ENCODE measurements at regions not wholly inside any gene's neighbourhood (a gene's known extent, or its start where the extent isn't known, plus 50 kb on each side); places are given as distances from the start of the nearest gene placed in this dataset.

DNA sequence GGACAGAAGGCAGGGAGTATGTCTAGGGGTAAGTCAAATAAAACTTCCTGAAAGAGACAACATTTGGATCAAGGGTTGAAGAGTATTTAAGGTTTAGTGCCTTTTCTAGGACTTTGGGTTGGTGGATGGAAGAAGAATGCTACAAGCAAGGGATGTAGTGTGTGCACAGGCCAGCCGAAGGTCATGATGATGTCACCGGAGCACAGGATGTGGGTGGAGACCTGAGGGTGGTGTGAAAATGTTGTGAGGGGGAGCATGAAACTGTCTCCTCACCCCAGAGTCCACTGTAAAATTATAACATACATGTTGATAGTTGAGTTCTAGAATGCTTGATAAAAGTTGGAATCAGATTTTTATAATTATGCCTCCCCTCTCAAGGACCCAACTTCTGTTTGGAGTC is 553.3 kb upstream of the SGCD start:
- no peak overlapping the region for H3K9ac ChIP-seq (ENCODE audit: low read depth, low read length)
- no peaks in the 10 kb centered on the region for H3K36me3 ChIP-seq (ENCODE audit: insufficient read depth, low read length)

DNA sequence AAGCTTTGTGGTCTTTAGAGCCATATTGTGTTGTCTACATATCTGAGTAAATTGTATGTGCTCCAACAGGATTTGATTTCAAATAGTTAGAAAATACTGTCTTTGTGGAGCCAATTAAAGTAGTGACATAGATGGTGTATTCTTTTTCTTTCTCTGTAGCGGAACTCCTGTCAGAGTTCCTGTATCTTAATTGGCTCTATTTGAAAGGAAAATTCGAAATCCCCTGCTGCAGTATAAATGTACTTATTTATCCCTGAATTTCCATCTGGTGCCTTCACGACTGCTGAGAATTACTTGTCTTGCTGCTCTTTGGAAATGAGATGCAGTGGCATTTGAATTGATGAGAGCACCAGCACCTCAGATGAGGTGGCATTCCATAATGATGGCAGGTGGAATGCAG is 546.7 kb upstream of the SGCD start:
- Histone ChIP-seq H3K27me3 (ENCODE audit: insufficient read depth, low read length, poor library complexity) (peaks cover 3% of the 10 kb centered on the region), H3K27ac (ENCODE audit: low read length) (no peak overlapping the region), H4K20me1 (ENCODE audit: insufficient read depth, low read length) (no peaks in the 10 kb centered on the region), H3K9me3 (ENCODE audit: insufficient read depth, low read length, severe bottlenecking) (no peaks in the 10 kb centered on the region), H3K4me1 (ENCODE audit: insufficient read depth, low read length) (no peaks in the 10 kb centered on the region), H3K9ac (ENCODE audit: low read depth, low read length) (no peak overlapping the region), H3K4me2 (ENCODE audit: insufficient read depth, low read length) (no peak overlapping the region), H2AFZ (ENCODE audit: low read depth, low read length) (no peak overlapping the region), H3K4me3 (ENCODE audit: low read depth in 1 of 2, low read length in 2 of 2) (no peak overlapping the region), H3K36me3 (ENCODE audit: insufficient read depth, low read length) (no peaks in the 10 kb centered on the region), H3K79me2 (ENCODE audit: insufficient read depth, low read length) (no peaks in the 10 kb centered on the region)
- no peak for ATAC-seq (ENCODE audit: insufficient read depth, low read depth)
- no peak for DNase-seq
- no peak for TF ChIP-seq EZH2 (IDR thresholded peaks at IDR 0.05; ENCODE audit: borderline replicate concordance, low read depth, low read length, severe bottlenecking)
- TF ChIP-seq, protein P1, sequence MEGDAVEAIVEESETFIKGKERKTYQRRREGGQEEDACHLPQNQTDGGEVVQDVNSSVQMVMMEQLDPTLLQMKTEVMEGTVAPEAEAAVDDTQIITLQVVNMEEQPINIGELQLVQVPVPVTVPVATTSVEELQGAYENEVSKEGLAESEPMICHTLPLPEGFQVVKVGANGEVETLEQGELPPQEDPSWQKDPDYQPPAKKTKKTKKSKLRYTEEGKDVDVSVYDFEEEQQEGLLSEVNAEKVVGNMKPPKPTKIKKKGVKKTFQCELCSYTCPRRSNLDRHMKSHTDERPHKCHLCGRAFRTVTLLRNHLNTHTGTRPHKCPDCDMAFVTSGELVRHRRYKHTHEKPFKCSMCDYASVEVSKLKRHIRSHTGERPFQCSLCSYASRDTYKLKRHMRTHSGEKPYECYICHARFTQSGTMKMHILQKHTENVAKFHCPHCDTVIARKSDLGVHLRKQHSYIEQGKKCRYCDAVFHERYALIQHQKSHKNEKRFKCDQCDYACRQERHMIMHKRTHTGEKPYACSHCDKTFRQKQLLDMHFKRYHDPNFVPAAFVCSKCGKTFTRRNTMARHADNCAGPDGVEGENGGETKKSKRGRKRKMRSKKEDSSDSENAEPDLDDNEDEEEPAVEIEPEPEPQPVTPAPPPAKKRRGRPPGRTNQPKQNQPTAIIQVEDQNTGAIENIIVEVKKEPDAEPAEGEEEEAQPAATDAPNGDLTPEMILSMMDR (IDR thresholded peaks at IDR 0.05; ENCODE audit: borderline replicate concordance, extremely low read depth, low read length, poor library complexity, severe bottlenecking) = no peak

More for the DNA sequence above, 553.3 kb upstream of the SGCD start:
- no peaks in the 10 kb centered on the region for H4K20me1 ChIP-seq (ENCODE audit: insufficient read depth, low read length)
- H2AFZ ChIP-seq (ENCODE audit: low read depth, low read length) = no peak overlapping the region; the same call in 1 of the 2 replicates
- no peaks in the 10 kb centered on the region for H3K4me1 ChIP-seq (ENCODE audit: insufficient read depth, low read length)
- no peak for ATAC-seq (ENCODE audit: insufficient read depth, low read depth)
- H3K27ac ChIP-seq (ENCODE audit: low read length) = no peak overlapping the region
- no peak overlapping the region for H3K4me3 ChIP-seq (ENCODE audit: low read depth in 1 of 2, low read length in 2 of 2)
- TF ChIP-seq, protein P1 (IDR thresholded peaks at IDR 0.05; ENCODE audit: borderline replicate concordance, extremely low read depth, low read length, poor library complexity, severe bottlenecking) = no peak
- TF ChIP-seq EZH2 (IDR thresholded peaks at IDR 0.05; ENCODE audit: borderline replicate concordance, low read depth, low read length, severe bottlenecking) = no peak
- DNase-seq = no peak
- no peak overlapping the region for H3K4me2 ChIP-seq (ENCODE audit: insufficient read depth, low read length)
- no peaks in the 10 kb centered on the region for H3K79me2 ChIP-seq (ENCODE audit: insufficient read depth, low read length)
- no peaks in the 10 kb centered on the region for H3K9me3 ChIP-seq (ENCODE audit: insufficient read depth, low read length, severe bottlenecking)
- H3K27me3 ChIP-seq (ENCODE audit: insufficient read depth, low read length, poor library complexity) = peaks cover 3% of the 10 kb centered on the region

DNA sequence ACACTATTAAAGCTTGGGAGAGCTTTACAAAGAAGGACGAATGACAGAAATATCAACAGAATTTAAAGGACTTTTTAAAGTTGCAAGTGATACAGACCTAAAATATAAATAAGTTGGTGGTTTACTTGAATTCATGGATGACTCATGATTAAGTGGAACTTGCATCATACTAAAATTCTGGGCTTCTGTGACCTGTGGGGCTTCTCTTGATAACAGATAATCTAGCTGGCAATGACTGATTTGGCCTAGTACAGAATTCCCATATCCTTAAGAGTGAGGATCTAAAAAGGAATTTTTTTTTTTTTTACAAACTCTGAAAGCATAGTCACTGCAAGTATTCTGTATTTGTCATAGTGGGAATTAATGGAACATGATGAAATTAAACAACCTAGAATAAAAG is 543.7 kb upstream of the SGCD start:
- Histone ChIP-seq H3K27me3 (ENCODE audit: insufficient read depth, low read length, poor library complexity) (no peaks in the 10 kb centered on the region), H3K4me3 (ENCODE audit: low read depth in 1 of 2, low read length in 2 of 2) (no peak overlapping the region), H3K27ac (ENCODE audit: low read length) (no peak overlapping the region), H3K79me2 (ENCODE audit: insufficient read depth, low read length) (no peaks in the 10 kb centered on the region), H3K9ac (ENCODE audit: low read depth, low read length) (no peak overlapping the region), H3K4me1 (ENCODE audit: insufficient read depth, low read length) (no peaks in the 10 kb centered on the region), H2AFZ (ENCODE audit: low read depth, low read length) (no peak overlapping the region), H4K20me1 (ENCODE audit: insufficient read depth, low read length) (no peaks in the 10 kb centered on the region), H3K9me3 (ENCODE audit: insufficient read depth, low read length, severe bottlenecking) (no peaks in the 10 kb centered on the region), H3K4me2 (ENCODE audit: insufficient read depth, low read length) (no peak overlapping the region), H3K36me3 (ENCODE audit: insufficient read depth, low read length) (no peaks in the 10 kb centered on the region)
- no peak for ATAC-seq (ENCODE audit: insufficient read depth, low read depth)
- TF ChIP-seq, protein P1 (IDR thresholded peaks at IDR 0.05; ENCODE audit: borderline replicate concordance, extremely low read depth, low read length, poor library complexity, severe bottlenecking) = no peak
- TF ChIP-seq EZH2 (IDR thresholded peaks at IDR 0.05; ENCODE audit: borderline replicate concordance, low read depth, low read length, severe bottlenecking) = no peak
- DNase-seq = no peak

DNA sequence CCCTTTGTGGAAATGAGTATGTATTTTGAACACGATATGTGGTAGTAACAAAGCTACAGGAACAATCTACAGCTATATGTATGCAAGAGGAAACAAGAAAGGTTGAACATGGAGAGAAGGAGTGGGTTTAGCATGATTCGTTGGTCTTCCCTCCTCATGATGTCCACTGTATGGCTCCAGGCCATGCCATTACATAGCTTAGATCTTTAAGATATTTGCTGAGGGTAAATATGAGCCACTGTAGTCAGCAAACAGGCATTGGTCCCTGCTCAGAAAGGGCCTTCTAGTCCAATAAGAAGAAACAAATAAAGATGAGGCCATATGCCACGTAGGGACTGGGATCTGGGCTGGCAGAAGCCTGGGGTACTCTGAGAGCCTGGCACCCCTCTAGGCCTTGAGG is 543.2 kb upstream of the SGCD start:
- H3K4me1 ChIP-seq (ENCODE audit: insufficient read depth, low read length) = no peaks in the 10 kb centered on the region
- no peak overlapping the region for H3K9ac ChIP-seq (ENCODE audit: low read depth, low read length)
- H3K27ac ChIP-seq (ENCODE audit: low read length) = no peak overlapping the region

More for the DNA sequence above, 543.2 kb upstream of the SGCD start:
- no peaks in the 10 kb centered on the region for H4K20me1 ChIP-seq (ENCODE audit: insufficient read depth, low read length)
- no peaks in the 10 kb centered on the region for H3K79me2 ChIP-seq (ENCODE audit: insufficient read depth, low read length)
- DNase-seq = no peak
- no peaks in the 10 kb centered on the region for H3K27me3 ChIP-seq (ENCODE audit: insufficient read depth, low read length, poor library complexity)
- H3K4me2 ChIP-seq (ENCODE audit: insufficient read depth, low read length) = no peak overlapping the region
- TF ChIP-seq EZH2 (IDR thresholded peaks at IDR 0.05; ENCODE audit: borderline replicate concordance, low read depth, low read length, severe bottlenecking) = no peak
- TF ChIP-seq, protein P1 (IDR thresholded peaks at IDR 0.05; ENCODE audit: borderline replicate concordance, extremely low read depth, low read length, poor library complexity, severe bottlenecking) = no peak
- no peak overlapping the region for H2AFZ ChIP-seq (ENCODE audit: low read depth, low read length)
- H3K36me3 ChIP-seq (ENCODE audit: insufficient read depth, low read length) = no peaks in the 10 kb centered on the region
- no peak overlapping the region for H3K4me3 ChIP-seq (ENCODE audit: low read depth in 1 of 2, low read length in 2 of 2)
- no peak for ATAC-seq (ENCODE audit: insufficient read depth, low read depth)
- no peaks in the 10 kb centered on the region for H3K9me3 ChIP-seq (ENCODE audit: insufficient read depth, low read length, severe bottlenecking)

Measured in DND-41 (cell line).